Suprapubic skin (tissue), 4 donors: ENCODE measurements at regions not wholly inside any gene's neighbourhood (a gene's known extent, or its start where the extent isn't known, plus 50 kb on each side); places are given as distances from the start of the nearest gene placed in this dataset.

ENCODE experiments used
- DNase-seq, 2 donors: peaks; one replicate each; pipeline ENCODE4 v3.0.0-alpha.2; 2019; ENCODE audit warnings: low spot score in 2 of 2
- H3K27ac ChIP-seq: fragments of 200-600 bp; sonication (generic); one replicate; pipeline ENCODE4 v1.5.1; 2019
- H3K27me3 ChIP-seq: fragments of 200-600 bp; sonication (generic); one replicate; pipeline ENCODE4 v1.5.1; 2019
- H3K36me3 ChIP-seq: fragments of 200-600 bp; sonication (generic); one replicate; pipeline ENCODE4 v1.5.1; 2019
- H3K4me1 ChIP-seq: fragments of 200-600 bp; sonication (generic); one replicate; pipeline ENCODE4 v1.5.1; 2019
- H3K4me3 ChIP-seq: fragments of 200-600 bp; sonication (generic); one replicate; pipeline ENCODE4 v1.5.1; 2019; ENCODE audit warnings: mild to moderate bottlenecking
- H3K9me3 ChIP-seq: fragments of 200-600 bp; sonication (generic); one replicate; pipeline ENCODE4 v1.5.1; 2019
- EP300 ChIP-seq: sonication (generic); formaldehyde crosslinking; IDR thresholded peaks from one replicate; pipeline ENCODE4 v1.6.1; 2017; ENCODE audit warnings: antibody characterized with exemption
- POLR2A ChIP-seq, 2 donors: fragments of 450-650 bp; IDR thresholded peaks; one replicate each; pipeline ENCODE4 v1.6.1; 2017; ENCODE audit warnings: antibody characterized with exemption in 2 of 2, mild to moderate bottlenecking in 2 of 2, moderate library complexity in 2 of 2
- POLR2AphosphoS5 ChIP-seq, 3 donors: sonication (generic); formaldehyde crosslinking; IDR thresholded peaks; one replicate each; pipeline ENCODE4 v1.6.1; 2017; ENCODE audit warnings: antibody characterized with exemption in 3 of 3
- WGBS: methylation state at CpG from one replicate; pipeline ENCODE4 v1.1.5; 2018; 5-methylcytosine and 5-hydroxymethylcytosine counted together
- TF ChIP-seq, protein P1 (sequence below), 2 donors: fragments of 200-600 bp in 1 of 2; fragments of 450-650 bp in 1 of 2; sonication (generic) in 1 of 2; IDR thresholded peaks; one replicate each; pipeline ENCODE4 v1.5.1; 2016 to 2019; ENCODE audit warnings: antibody characterized with exemption in 2 of 2, mild to moderate bottlenecking in 1 of 2, moderate library complexity in 1 of 2

DNA sequence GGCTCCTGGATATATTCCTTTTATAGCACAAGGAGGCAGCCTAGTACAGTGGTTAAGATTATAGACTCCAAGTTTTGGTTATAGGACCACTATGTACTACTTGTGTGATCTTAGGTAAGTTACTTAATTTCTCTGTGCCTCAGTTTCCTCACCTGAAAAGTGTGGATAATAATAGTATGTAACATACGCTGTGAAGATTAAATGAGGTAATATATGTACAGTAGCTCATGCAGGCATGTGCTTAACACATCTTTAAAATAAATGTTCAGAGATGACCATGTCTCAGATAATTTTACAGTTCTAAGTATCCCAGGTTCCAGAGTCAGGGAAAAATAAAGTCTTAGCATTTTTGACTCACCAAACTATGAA, 55.7 kb upstream of the TRABD2B start:
- no peak for TF ChIP-seq POLR2A (IDR thresholded peaks at IDR 0.05)
- 90% methylated on average over 1 of the region's 1 CpG for WGBS

DNA sequence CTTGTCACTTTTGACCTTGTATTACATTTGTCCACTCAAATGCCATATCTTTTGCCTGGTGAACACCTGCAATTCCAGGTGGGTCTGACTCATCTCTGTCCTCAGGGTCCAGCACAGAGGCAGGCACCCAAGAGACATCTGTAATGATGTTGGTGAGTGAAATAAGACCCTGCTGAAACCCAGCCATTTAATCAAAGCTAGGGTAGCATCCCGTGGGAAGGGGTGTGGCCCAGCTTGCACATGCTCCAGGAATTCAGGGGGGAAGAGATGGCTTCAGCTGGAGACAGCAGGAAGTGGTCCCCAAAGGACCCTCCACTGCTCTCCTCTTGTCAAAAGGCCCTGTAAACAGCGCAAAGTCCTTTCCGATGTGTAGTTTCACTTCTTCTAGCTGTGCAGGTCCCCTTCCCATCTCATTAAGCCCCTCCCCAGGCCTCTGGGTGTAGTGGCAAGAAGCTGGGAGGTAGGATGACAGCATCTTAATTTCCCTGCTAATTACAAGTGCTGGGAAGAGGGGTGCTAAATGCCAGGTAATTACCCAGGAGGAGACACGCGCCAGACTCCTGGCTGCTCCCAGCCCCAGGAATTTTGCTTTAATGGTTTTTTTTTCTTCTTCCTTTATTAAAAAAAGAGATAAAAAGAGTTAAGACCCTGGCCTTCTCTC, 54.4 kb upstream of the TRABD2B start:
- H3K4me3 ChIP-seq, result no peak overlapping the region
- WGBS, result 55% methylated on average over 4 of the region's 5 CpGs
- no peak for TF ChIP-seq POLR2AphosphoS5 (IDR thresholded peaks at IDR 0.05)
- TF ChIP-seq POLR2A (IDR thresholded peaks at IDR 0.05), result no peak
- TF ChIP-seq, protein P1, sequence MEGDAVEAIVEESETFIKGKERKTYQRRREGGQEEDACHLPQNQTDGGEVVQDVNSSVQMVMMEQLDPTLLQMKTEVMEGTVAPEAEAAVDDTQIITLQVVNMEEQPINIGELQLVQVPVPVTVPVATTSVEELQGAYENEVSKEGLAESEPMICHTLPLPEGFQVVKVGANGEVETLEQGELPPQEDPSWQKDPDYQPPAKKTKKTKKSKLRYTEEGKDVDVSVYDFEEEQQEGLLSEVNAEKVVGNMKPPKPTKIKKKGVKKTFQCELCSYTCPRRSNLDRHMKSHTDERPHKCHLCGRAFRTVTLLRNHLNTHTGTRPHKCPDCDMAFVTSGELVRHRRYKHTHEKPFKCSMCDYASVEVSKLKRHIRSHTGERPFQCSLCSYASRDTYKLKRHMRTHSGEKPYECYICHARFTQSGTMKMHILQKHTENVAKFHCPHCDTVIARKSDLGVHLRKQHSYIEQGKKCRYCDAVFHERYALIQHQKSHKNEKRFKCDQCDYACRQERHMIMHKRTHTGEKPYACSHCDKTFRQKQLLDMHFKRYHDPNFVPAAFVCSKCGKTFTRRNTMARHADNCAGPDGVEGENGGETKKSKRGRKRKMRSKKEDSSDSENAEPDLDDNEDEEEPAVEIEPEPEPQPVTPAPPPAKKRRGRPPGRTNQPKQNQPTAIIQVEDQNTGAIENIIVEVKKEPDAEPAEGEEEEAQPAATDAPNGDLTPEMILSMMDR (IDR thresholded peaks at IDR 0.05), result no peak
- no peak for TF ChIP-seq EP300
- H3K9me3 ChIP-seq, result no peaks in the 10 kb centered on the region
- no peak for DNase-seq
- no peaks in the 10 kb centered on the region for H3K36me3 ChIP-seq
- no peaks in the 10 kb centered on the region for H3K27me3 ChIP-seq
- H3K27ac ChIP-seq, result no peak overlapping the region
- H3K4me1 ChIP-seq, result peaks cover 14% of the 10 kb centered on the region

More for the DNA sequence above, 55.7 kb upstream of the TRABD2B start:
- no peak for DNase-seq
- no peak overlapping the region for H3K4me3 ChIP-seq
- no peaks in the 10 kb centered on the region for H3K36me3 ChIP-seq
- H3K4me1 ChIP-seq, result peaks cover 14% of the 10 kb centered on the region
- H3K9me3 ChIP-seq, result no peaks in the 10 kb centered on the region
- H3K27ac ChIP-seq, result no peak overlapping the region
- no peaks in the 10 kb centered on the region for H3K27me3 ChIP-seq

DNA sequence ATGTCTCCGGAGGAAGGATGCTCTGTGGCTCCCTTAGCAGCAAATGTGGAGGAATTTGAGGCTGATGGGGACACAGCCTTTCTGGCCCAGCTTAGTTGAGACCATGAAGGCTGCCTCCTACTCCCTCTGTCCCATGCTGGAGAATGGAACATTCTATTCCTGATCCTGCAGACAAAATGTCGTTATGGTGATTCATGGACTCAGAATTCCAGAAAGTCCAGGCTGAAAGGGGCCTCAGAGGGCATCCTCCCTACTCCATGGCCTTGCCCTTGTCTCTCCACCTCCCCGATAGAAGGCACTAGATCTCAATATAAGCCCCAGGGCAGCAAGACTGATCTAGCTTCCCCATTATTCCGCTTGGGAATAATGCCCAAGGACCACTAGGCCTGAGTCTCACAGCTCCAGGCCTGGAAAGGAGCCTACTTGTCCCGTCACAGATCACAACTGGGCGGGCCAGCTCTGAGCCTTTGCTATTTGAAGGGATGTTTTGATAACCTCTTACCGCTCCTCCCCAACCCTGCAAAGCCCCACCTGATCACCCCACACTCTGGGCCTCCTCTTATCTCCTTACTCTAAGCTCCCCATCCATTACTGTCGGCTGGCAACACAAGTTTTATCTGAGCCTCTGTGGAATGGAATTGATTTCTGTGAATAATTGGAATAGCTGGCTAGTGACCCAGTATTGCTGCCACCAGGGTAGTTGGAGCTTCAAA, 52.8 kb upstream of the TRABD2B start:
- no peak for DNase-seq
- WGBS, result 94% methylated on average over 8 of the region's 8 CpGs
- Histone ChIP-seq H3K27ac (no peak overlapping the region), H3K27me3 (no peaks in the 10 kb centered on the region), H3K4me3 (no peak overlapping the region), H3K4me1 (peaks cover 14% of the 10 kb centered on the region), H3K9me3 (no peaks in the 10 kb centered on the region), H3K36me3 (no peaks in the 10 kb centered on the region)
- TF ChIP-seq EP300, result no peak
- TF ChIP-seq, protein P1 (IDR thresholded peaks at IDR 0.05), result no peak
- no peak for TF ChIP-seq POLR2A (IDR thresholded peaks at IDR 0.05)
- no peak for TF ChIP-seq POLR2AphosphoS5 (IDR thresholded peaks at IDR 0.05)

GRCh38 chr1:48048980-48049379, 51.8 kb upstream of the TRABD2B start:
- no peak for TF ChIP-seq POLR2AphosphoS5 (IDR thresholded peaks at IDR 0.05)
- TF ChIP-seq, protein P1 (IDR thresholded peaks at IDR 0.05), result no peak
- no peak for TF ChIP-seq POLR2A (IDR thresholded peaks at IDR 0.05)
- TF ChIP-seq EP300, result no peak
- Histone ChIP-seq H3K9me3 (no peaks in the 10 kb centered on the region), H3K36me3 (no peaks in the 10 kb centered on the region), H3K27me3 (no peaks in the 10 kb centered on the region), H3K4me3 (no peak overlapping the region), H3K27ac (no peak overlapping the region), H3K4me1 (peaks cover 14% of the 10 kb centered on the region)
- no peak for DNase-seq
- WGBS, result 95% methylated on average over 5 of the region's 7 CpGs

DNA sequence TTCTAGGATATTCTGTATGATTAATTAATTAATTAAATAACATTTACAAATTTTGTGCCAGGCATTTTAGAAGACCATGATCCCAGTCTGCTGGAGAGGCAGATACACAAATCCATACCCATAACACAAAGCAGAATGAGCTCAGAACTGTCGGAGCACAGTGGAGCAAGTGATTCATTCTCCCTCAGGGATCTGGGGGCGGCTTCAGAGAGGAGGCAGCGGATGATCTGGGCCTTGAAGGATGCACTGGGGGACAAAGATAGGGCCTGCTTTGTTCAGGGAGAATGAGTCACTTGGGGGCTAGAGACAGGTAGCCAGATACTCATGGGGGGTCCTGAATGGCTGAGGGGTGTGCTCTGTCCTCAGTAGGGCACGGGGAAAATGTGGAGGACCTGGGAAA, 50.9 kb upstream of the TRABD2B start:
- WGBS, result 66% methylated on average over 4 of the region's 4 CpGs
- H3K27me3 ChIP-seq, result no peaks in the 10 kb centered on the region
- peaks cover 14% of the 10 kb centered on the region for H3K4me1 ChIP-seq
- DNase-seq, result no peak
- no peaks in the 10 kb centered on the region for H3K36me3 ChIP-seq
- H3K9me3 ChIP-seq, result no peaks in the 10 kb centered on the region
- H3K27ac ChIP-seq, result no peak overlapping the region
- TF ChIP-seq POLR2AphosphoS5 (IDR thresholded peaks at IDR 0.05) (no peak), POLR2A (IDR thresholded peaks at IDR 0.05) (no peak), EP300 (no peak)
- TF ChIP-seq, protein P1 (IDR thresholded peaks at IDR 0.05), result no peak
- H3K4me3 ChIP-seq, result no peak overlapping the region
